OCI-LY7 (cell line): ENCODE measurements at regions not wholly inside any gene's neighbourhood (a gene's known extent, or its start where the extent isn't known, plus 50 kb on each side); places are given as distances from the start of the nearest gene placed in this dataset.

Source experiments
- CTCF ChIP-seq: fragments of 200-600 bp; sonication (generic); conservative IDR thresholded peaks from 2 replicates; pipeline ENCODE4 v1.5.1; 2014; ENCODE audit warnings: mild to moderate bottlenecking, antibody characterized with exemption, low read length, moderate library complexity, mixed read lengths
- EZH2phosphoT487 ChIP-seq: fragments of 200-600 bp; sonication (generic); IDR thresholded peaks from 2 replicates; pipeline ENCODE4 v1.6.1; 2018; ENCODE audit warnings: low read depth, borderline replicate concordance, mild to moderate bottlenecking, mixed run types, antibody characterized with exemption, low read length, moderate library complexity, mixed read lengths

DNA sequence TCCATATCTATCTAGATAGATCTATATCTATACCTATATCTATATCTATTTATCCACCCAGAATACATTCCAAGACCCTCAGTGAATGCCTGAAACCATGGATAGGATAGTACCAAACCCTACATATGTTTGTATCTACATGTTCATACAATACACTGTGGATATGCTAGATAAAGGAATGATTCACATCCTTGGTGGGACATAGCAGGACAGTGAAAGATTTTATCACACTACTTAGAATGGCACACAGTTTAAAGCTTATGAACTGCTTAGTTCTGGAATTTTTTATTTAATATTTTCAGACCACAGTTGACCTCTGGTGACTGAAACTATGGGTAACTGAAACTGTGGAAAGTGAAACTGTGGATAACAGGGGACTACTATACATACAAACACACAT lies 198.8 kb upstream of the TTC14 start:
- TF ChIP-seq CTCF (no peak), EZH2phosphoT487 (no peak)
